Endothelial cell of umbilical vein (primary cell): ENCODE measurements at regions not wholly inside any gene's neighbourhood (a gene's known extent, or its start where the extent isn't known, plus 50 kb on each side); places are given as distances from the start of the nearest gene placed in this dataset.

Experiments used
- BruUV-seq: library from RNA; stranded (reverse); fragments of 400-500 nt; replicated peaks from 2 replicates; lab custom pipeline; 2021; lab: Mats Ljungman, UMichigan
- CTCF ChIA-PET: fragments of 300-600, 350-600 bp; sonication (Branson Sonifier 250); formaldehyde crosslinking; loops from one replicate; lab custom pipeline; 2021; ENCODE audit warnings: antibody characterized with exemption, inconsistent platforms; lab: Charles Lee
- POLR2A ChIA-PET: fragments of 300-600, 350-600 bp; sonication (Branson Sonifier 250); formaldehyde crosslinking; loops from one replicate; lab custom pipeline; 2021; ENCODE audit warnings: antibody characterized with exemption, inconsistent platforms; lab: Charles Lee
- DNase-seq: peaks from one replicate; pipeline ENCODE4 v3.0.0-alpha.2; 2011; ENCODE audit warnings: low read depth, low spot score
- FAIRE-seq: peaks from 2 replicates; lab custom pipeline; 2011; peaks lifted over from hg19 to GRCh38; lab: Jason Lieb, UNC
- H2AFZ ChIP-seq: 2 replicates; pipeline ENCODE4 v1.6.0; 2012; ENCODE audit warnings: low read depth, low read length, control low read depth, inconsistent platforms
- H3K27ac ChIP-seq: 2 replicates; pipeline ENCODE4 v1.5.1; 2011; ENCODE audit warnings: low read depth, mild to moderate bottlenecking, control low read depth, low read length, moderate library complexity; ENCODE audit not compliant: insufficient read depth
- H3K27me3 ChIP-seq, 2 experiments: 2 replicates each; pipeline versions ENCODE4 v1.6.0 to v1.6.1; 2011; ENCODE audit warnings: low read length in 2 of 2, mixed read lengths in 1 of 2; ENCODE audit not compliant: control insufficient read depth in 2 of 2, insufficient read depth in 2 of 2
- H3K36me3 ChIP-seq, 2 experiments: 2 replicates in 1 of 2; 3 replicates in 1 of 2; pipeline ENCODE4 v1.5.1; 2011; ENCODE audit warnings: low read length in 2 of 2, mild to moderate bottlenecking in 1 of 2, moderate library complexity in 1 of 2; ENCODE audit not compliant: control insufficient read depth in 2 of 2, insufficient read depth in 2 of 2; ENCODE audit errors: extremely low read depth in 1 of 2
- H3K4me1 ChIP-seq: 3 replicates; pipeline ENCODE4 v1.5.1; 2011; ENCODE audit warnings: mild to moderate bottlenecking, low read length; ENCODE audit not compliant: control insufficient read depth, insufficient read depth; ENCODE audit errors: extremely low read depth
- H3K4me2 ChIP-seq: 2 replicates; pipeline ENCODE4 v1.6.1; 2011; ENCODE audit warnings: low read length, control low read depth, mixed read lengths; ENCODE audit not compliant: insufficient read depth
- H3K4me3 ChIP-seq, 3 experiments: fragments of 200-600 bp in 1 of 3; sonication (generic), shearing (Covaris generic) in 1 of 3; replicated peaks in 1 of 3; 2 replicates each; pipeline ENCODE4 v1.5.1; 2011 to 2016; ENCODE audit warnings: control low read depth in 3 of 3, low read length in 3 of 3, mild to moderate bottlenecking in 2 of 3, inconsistent platforms in 1 of 3, low read depth in 1 of 3, moderate library complexity in 1 of 3; ENCODE audit not compliant: insufficient read depth in 1 of 3
- H3K79me2 ChIP-seq: 2 replicates; pipeline ENCODE4 v1.6.0; 2012; ENCODE audit warnings: low read length, inconsistent platforms; ENCODE audit not compliant: control insufficient read depth, insufficient read depth
- H3K9ac ChIP-seq: replicated peaks from 2 replicates; pipeline ENCODE3; 2011; ENCODE audit warnings: low read length, control low read depth; ENCODE audit not compliant: insufficient read depth; ENCODE audit errors: extremely low read depth
- H3K9me1 ChIP-seq: replicated peaks from 3 replicates; pipeline ENCODE4 v1.6.0; 2011; ENCODE audit warnings: mild to moderate bottlenecking, low read length; ENCODE audit not compliant: control insufficient read depth, insufficient read depth; ENCODE audit errors: extremely low read depth
- H3K9me3 ChIP-seq: replicated peaks from 2 replicates; pipeline ENCODE4 v1.5.1; 2012; ENCODE audit warnings: low read length, inconsistent platforms; ENCODE audit not compliant: control insufficient read depth, insufficient read depth
- H4K20me1 ChIP-seq: replicated peaks from 2 replicates; pipeline ENCODE3; 2011; ENCODE audit warnings: mild to moderate bottlenecking, low read length; ENCODE audit not compliant: control insufficient read depth, insufficient read depth; ENCODE audit errors: extremely low read depth
- CTCF ChIP-seq, 2 donors: IDR thresholded peaks; 1 replicate in 1 of 2; 2 replicates in 1 of 2; pipeline ENCODE4 v1.5.1; 2011; ENCODE audit warnings: low read length in 2 of 2, mild to moderate bottlenecking in 2 of 2, moderate library complexity in 2 of 2, control low read depth in 1 of 2, inconsistent platforms in 1 of 2, low read depth in 1 of 2; ENCODE audit not compliant: insufficient read depth in 1 of 2; ENCODE audit errors: extremely low read depth in 1 of 2
- EZH2 ChIP-seq: IDR thresholded peaks from 2 replicates; pipeline ENCODE4 v1.6.1; 2012; ENCODE audit warnings: borderline replicate concordance, low read depth, mild to moderate bottlenecking, moderate library complexity, low read length, inconsistent platforms; ENCODE audit not compliant: severe bottlenecking
- FOS ChIP-seq: IDR thresholded peaks from 2 replicates; pipeline ENCODE4 v1.6.1; 2011; ENCODE audit warnings: mild to moderate bottlenecking, low read length, moderate library complexity, borderline replicate concordance; ENCODE audit not compliant: insufficient read depth
- GATA2 ChIP-seq: IDR thresholded peaks from 2 replicates; pipeline ENCODE4 v1.7.0; 2011; ENCODE audit warnings: low read depth, mild to moderate bottlenecking, moderate library complexity, mixed read lengths, low read length; ENCODE audit not compliant: insufficient read length, insufficient read depth
- JUN ChIP-seq: IDR thresholded peaks from 2 replicates; pipeline ENCODE4 v1.6.1; 2011; ENCODE audit warnings: borderline replicate concordance, low read depth; ENCODE audit not compliant: insufficient read length, insufficient read depth
- MAX ChIP-seq: IDR thresholded peaks from 2 replicates; pipeline ENCODE4 v1.6.1; 2011; ENCODE audit not compliant: insufficient read depth, insufficient read length
- MYC ChIP-seq: IDR thresholded peaks from one replicate; pipeline ENCODE4 v1.6.1; 2011; ENCODE audit warnings: mild to moderate bottlenecking, low read depth, low read length
- POLR2A ChIP-seq: IDR thresholded peaks from 2 replicates; pipeline ENCODE4 v1.6.1; 2012; ENCODE audit warnings: low read depth, mild to moderate bottlenecking, control low read depth, low read length
- POLR2AphosphoS5 ChIP-seq: IDR thresholded peaks from 2 replicates; pipeline ENCODE4 v1.6.1; 2012; ENCODE audit warnings: low read depth, mild to moderate bottlenecking, control low read depth, low read length, moderate library complexity; ENCODE audit not compliant: insufficient read depth
- dilution Hi-C: fragments of 300-500 bp; cut with MboI; formaldehyde crosslinking; loops from one replicate; pipeline ENCODE4 v1.15.0; 2019; ENCODE audit warnings: low sequenced_read_pairs; ENCODE audit not compliant: extremely low pct_ligation_motif_present
- intact Hi-C: fragments of 100-400 bp; cut with micrococcal nuclease; formaldehyde crosslinking; loops from one replicate; pipeline ENCODE4 v1.10.0; 2022

GRCh38 chr18:61001138-61001537 is 332.1 kb upstream of the CDH20 start:
- Histone ChIP-seq H3K36me3 (no peaks in the 10 kb centered on the region), H3K27me3 (no peaks in the 10 kb centered on the region), H3K79me2 (no peaks in the 10 kb centered on the region), H3K9me1 (no peaks in the 10 kb centered on the region), H4K20me1 (no peaks in the 10 kb centered on the region), H3K9me3 (no peaks in the 10 kb centered on the region), H3K4me2 (no peak overlapping the region), H3K4me3 (no peak overlapping the region), H2AFZ (no peak overlapping the region), H3K27ac (no peak overlapping the region), H3K9ac (no peak overlapping the region), H3K4me1 (no peaks in the 10 kb centered on the region)
- FAIRE-seq = no peak
- intact Hi-C loops = no loop called here
- ChIA-PET POLR2A (no interaction called here), CTCF (interaction anchor here (0.6 to 1.1 kb wide), 2 partner anchors 116 to 171 kb away, joined by 3 read pairs; no protein-coding TSS in a partner anchor)
- TF ChIP-seq JUN (no peak), GATA2 (no peak), POLR2AphosphoS5 (no peak), CTCF (IDR thresholded peaks at IDR 0.05; ENCODE audit: extremely low read depth in 1 of 2, insufficient read depth in 1 of 2, low read depth in 1 of 2, low read length in 2 of 2) (no peak), MYC (no peak), EZH2 (no peak), FOS (no peak), MAX (no peak), POLR2A (no peak)
- DNase-seq = no peak
- dilution Hi-C loops = no loop called here
- no TSS peak for BruUV-seq
